ENCODE measurements at regions not wholly inside any gene's neighbourhood (a gene's known extent, or its start where the extent isn't known, plus 50 kb on each side); places are given as distances from the start of the nearest gene placed in this dataset.
A peak's percentile ranks its signal among the peaks of the same experiment; 100 is the strongest.
"Not testable (repeated sequence)": the region's sequence is repeated elsewhere in the genome, so short reads cannot be mapped to it uniquely, and the experiment has no call there.

- DNase-seq (ENCODE audit: low spot score) = no peak
Measured at GRCh38 chr7:127530148-127530547, 55.2 kb downstream of the GCC1 start.

GRCh38 chr7:127527561-127527960, 57.8 kb downstream of the GCC1 start:
- no peak for DNase-seq (ENCODE audit: low spot score)

GRCh38 chr7:127525866-127526480, 59.4 kb downstream of the GCC1 start:
- DNase-seq (ENCODE audit: low spot score) = no peak

- DNase-seq (ENCODE audit: low spot score) = no peak
Measured at GRCh38 chr7:127516320-127516719, 69.1 kb downstream of the GCC1 start.

- peak; percentile 13 for DNase-seq (ENCODE audit: low spot score)
Measured at GRCh38 chr7:127514499-127514898, 70.9 kb downstream of the GCC1 start.

- no peak for DNase-seq (ENCODE audit: low spot score)
Measured at GRCh38 chr7:127513311-127513710, 72.1 kb downstream of the GCC1 start.

GRCh38 chr7:127512663-127513062, 72.7 kb downstream of the GCC1 start:
- no peak for DNase-seq (ENCODE audit: low spot score)

GRCh38 chr7:127504715-127505114, 80.7 kb downstream of the GCC1 start:
- no peak for DNase-seq (ENCODE audit: low spot score)

- DNase-seq (ENCODE audit: low spot score) = no peak
Measured at GRCh38 chr7:127501817-127502216, 83.6 kb downstream of the GCC1 start.

- no peak for DNase-seq (ENCODE audit: low spot score)
Measured at GRCh38 chr7:127487381-127487780, 94.9 kb upstream of the ZNF800 start.

- DNase-seq (ENCODE audit: low spot score) = no peak
Measured at GRCh38 chr7:127486654-127487053, 94.1 kb upstream of the ZNF800 start.

- no peak for DNase-seq (ENCODE audit: low spot score)
Measured at GRCh38 chr7:127485482-127485881, 93.0 kb upstream of the ZNF800 start.

GRCh38 chr7:127484954-127485353, 92.4 kb upstream of the ZNF800 start:
- DNase-seq (ENCODE audit: low spot score) = no peak

- no peak for DNase-seq (ENCODE audit: low spot score)
Measured at GRCh38 chr7:127478461-127478860, 86.0 kb upstream of the ZNF800 start.

- DNase-seq (ENCODE audit: low spot score) = no peak
Measured at GRCh38 chr7:127478024-127478355, 85.5 kb upstream of the ZNF800 start.

GRCh38 chr7:127477295-127478023, 85.0 kb upstream of the ZNF800 start:
- no peak for DNase-seq (ENCODE audit: low spot score)

GRCh38 chr7:127476618-127477017, 84.1 kb upstream of the ZNF800 start:
- DNase-seq (ENCODE audit: low spot score) = no peak

- DNase-seq (ENCODE audit: low spot score) = no peak
Measured at GRCh38 chr7:127474457-127474856, 81.9 kb upstream of the ZNF800 start.

GRCh38 chr7:127473409-127473808, 80.9 kb upstream of the ZNF800 start:
- DNase-seq (ENCODE audit: low spot score) = no peak

GRCh38 chr7:127460077-127460476, 67.6 kb upstream of the ZNF800 start:
- DNase-seq (ENCODE audit: low spot score) = no peak

- DNase-seq (ENCODE audit: low spot score) = not testable (repeated sequence)
Measured at GRCh38 chr7:127451258-127451657, 58.8 kb upstream of the ZNF800 start.

- DNase-seq (ENCODE audit: low spot score) = no peak
Measured at GRCh38 chr7:127448566-127448965, 56.1 kb upstream of the ZNF800 start.

GRCh38 chr7:127447326-127447945, 54.9 kb upstream of the ZNF800 start:
- peak; percentile 13 for DNase-seq (ENCODE audit: low spot score)

- no peak for DNase-seq (ENCODE audit: low spot score)
Measured at GRCh38 chr7:127446842-127447241, 54.3 kb upstream of the ZNF800 start.

Data from HuH-7.5 (cell line).